A549 (cell line): ENCODE measurements at regions not wholly inside any gene's neighbourhood (a gene's known extent, or its start where the extent isn't known, plus 50 kb on each side); places are given as distances from the start of the nearest gene placed in this dataset.

Experiments
- ATAC-seq, 2 experiments: fragments of 200-7000 bp in 1 of 2; fragments of >200 bp in 1 of 2; cut with Nextera tagmentation in 1 of 2; cut with Tn5 transposase in 1 of 2; 3 replicates each; pipeline versions ENCODE4 v1.8.0 to v1.9.1; 2018 to 2020; ENCODE audit warnings: mild to moderate bottlenecking in 1 of 2, moderate library complexity in 1 of 2
- CTCF ChIA-PET: fragments of 300-600 bp; sonication (Branson Sonifier 250); formaldehyde crosslinking; extraction: SDS; loops from one replicate; lab custom pipeline; 2021; ENCODE audit warnings: antibody characterized with exemption, inconsistent platforms; lab: Yijun Ruan, JAX
- POLR2A ChIA-PET: fragments of 350-600 bp; formaldehyde crosslinking; extraction: SDS; loops from one replicate; lab custom pipeline; 2021; ENCODE audit warnings: antibody characterized with exemption, inconsistent platforms; lab: Yijun Ruan, JAX
- DNase-seq, 2 experiments: peaks; one replicate each; pipeline versions ENCODE4 v3.0.0 to v3.0.0-alpha.2; 2011 to 2016; ENCODE audit warnings: low read depth in 1 of 2, low spot score in 1 of 2
- FAIRE-seq: peaks from 2 replicates; lab custom pipeline; 2011; peaks lifted over from hg19 to GRCh38; lab: Jason Lieb, UNC
- H3K27ac ChIP-seq, 2 experiments: fragments of >200 bp; sonication (Bioruptor Twin); formaldehyde crosslinking; 3 replicates each; pipeline ENCODE4 v1.5.1; 2016 to 2017
- H3K4me1 ChIP-seq: fragments of >200 bp; sonication (Bioruptor Twin); formaldehyde crosslinking; 3 replicates; pipeline ENCODE4 v1.6.1; 2016
- H3K4me2 ChIP-seq: fragments of >200 bp; sonication (Bioruptor Twin); formaldehyde crosslinking; 3 replicates; pipeline ENCODE4 v1.6.1; 2016
- H3K4me3 ChIP-seq: fragments of >200 bp; sonication (Bioruptor Twin); formaldehyde crosslinking; 3 replicates; pipeline ENCODE4 v1.5.1; 2016
- H3K9me3 ChIP-seq: fragments of >200 bp; sonication (Bioruptor Twin); formaldehyde crosslinking; 3 replicates; pipeline ENCODE4 v1.6.1; 2016
- ATOH8 ChIP-seq: fragments of 250-450 bp; sonication (Bioruptor Pico); IDR thresholded peaks from 2 replicates; pipeline ENCODE4 v1.5.0; 2020; ENCODE audit warnings: low read depth, mild to moderate bottlenecking, moderate library complexity
- CBX8 ChIP-seq: fragments of 200-600 bp; sonication (generic); IDR thresholded peaks from 2 replicates; pipeline ENCODE4 v1.6.1; 2016
- CHD4 ChIP-seq: fragments of 200-600 bp; sonication (generic); IDR thresholded peaks from 2 replicates; pipeline ENCODE4 v1.6.1; 2016; ENCODE audit warnings: antibody characterized with exemption, mild to moderate bottlenecking, borderline replicate concordance
- CTCF ChIP-seq: fragments of >200 bp; sonication (Bioruptor Twin); formaldehyde crosslinking; IDR thresholded peaks from 3 replicates; pipeline ENCODE4 v1.5.1; 2016
- E2F6 ChIP-seq: IDR thresholded peaks from 2 replicates; pipeline ENCODE4 v1.6.1; 2012; ENCODE audit warnings: low read depth, borderline replicate concordance
- EHMT2 ChIP-seq: fragments of 200-600 bp; sonication (generic); IDR thresholded peaks from 2 replicates; pipeline ENCODE4 v1.6.1; 2016; ENCODE audit warnings: antibody characterized with exemption, low read depth, mild to moderate bottlenecking, moderate library complexity
- FOSL2 ChIP-seq, 2 experiments: fragments of 450-650 bp in 1 of 2; fragments of >200 bp in 1 of 2; sonication (Bioruptor Twin) in 1 of 2; formaldehyde crosslinking; IDR thresholded peaks; 2 replicates each; pipeline versions ENCODE4 v1.5.0 to v1.6.1; 2016 to 2020; ENCODE audit warnings: mild to moderate bottlenecking in 1 of 2, moderate library complexity in 1 of 2
- FOXS1 ChIP-seq: fragments of 250-450 bp; sonication (Bioruptor Pico); IDR thresholded peaks from 2 replicates; pipeline ENCODE4 v1.5.0; 2020; ENCODE audit warnings: mild to moderate bottlenecking, moderate library complexity
- GATA3 ChIP-seq: IDR thresholded peaks from 2 replicates; pipeline ENCODE4 v1.6.1; 2012; ENCODE audit warnings: borderline replicate concordance
- HEYL ChIP-seq: fragments of 250-450 bp; sonication (Bioruptor Pico); IDR thresholded peaks from 2 replicates; pipeline ENCODE4 v1.8.0; 2021; ENCODE audit warnings: mild to moderate bottlenecking, moderate library complexity
- HMGXB4 ChIP-seq: fragments of 250-450 bp; sonication (Bioruptor Pico); IDR thresholded peaks from 2 replicates; pipeline ENCODE4 v1.5.0; 2021; ENCODE audit warnings: mild to moderate bottlenecking, moderate library complexity, borderline replicate concordance
- HOXA7 ChIP-seq: fragments of 250-450 bp; sonication (Bioruptor Pico); IDR thresholded peaks from 2 replicates; pipeline ENCODE4 v1.5.0; 2020; ENCODE audit warnings: mild to moderate bottlenecking, moderate library complexity
- MAFK ChIP-seq: fragments of 450-650 bp; IDR thresholded peaks from 2 replicates; pipeline ENCODE4 v1.6.1; 2014; ENCODE audit not compliant: partially characterized antibody
- NPAS2 ChIP-seq: fragments of 250-450 bp; sonication (Bioruptor Pico); IDR thresholded peaks from 2 replicates; pipeline ENCODE4 v1.8.0; 2022; ENCODE audit warnings: mild to moderate bottlenecking, moderate library complexity, borderline replicate concordance
- NR3C1 ChIP-seq: fragments of >200 bp; sonication (Bioruptor Twin); formaldehyde crosslinking; IDR thresholded peaks from 3 replicates; pipeline ENCODE4 v1.6.1; 2017
- POLR2A ChIP-seq: IDR thresholded peaks from 2 replicates; pipeline ENCODE4 v1.6.1; 2012; ENCODE audit warnings: mild to moderate bottlenecking, low read length
- POLR2AphosphoS2 ChIP-seq: conservative IDR thresholded peaks from 2 replicates; pipeline ENCODE4 v1.6.1; 2012; ENCODE audit warnings: low read length, improper control_type of control experiment, inconsistent platforms
- RCOR1 ChIP-seq: fragments of 150-350 bp; IDR thresholded peaks from 2 replicates; pipeline ENCODE4 v1.6.1; 2014; ENCODE audit warnings: antibody characterized with exemption, low read length, low read depth
- RNF2 ChIP-seq: fragments of 200-600 bp; sonication (generic); IDR thresholded peaks from 2 replicates; pipeline ENCODE4 v1.6.1; 2016; ENCODE audit warnings: low read depth, mild to moderate bottlenecking, antibody characterized with exemption, moderate library complexity, borderline replicate concordance
- TP53 ChIP-seq: fragments of 250-450 bp; sonication (Bioruptor Pico); IDR thresholded peaks from 2 replicates; pipeline ENCODE4 v1.5.0; 2021; ENCODE audit warnings: mild to moderate bottlenecking, moderate library complexity
- ZNF302 ChIP-seq: fragments of 250-450 bp; sonication (Bioruptor Pico); IDR thresholded peaks from 2 replicates; pipeline ENCODE4 v1.9.0; 2021; ENCODE audit warnings: inconsistent platforms, mild to moderate bottlenecking, moderate library complexity
- WGBS: methylation state at CpG from one replicate; pipeline ENCODE4 v1.1.6; 2017; ENCODE audit errors: missing lambda C conversion rate; 5-methylcytosine and 5-hydroxymethylcytosine counted together
- TF ChIP-seq, protein P1 (sequence below): fragments of 150-350 bp; IDR thresholded peaks from 2 replicates; pipeline ENCODE4 v1.6.1; 2014; ENCODE audit warnings: low read depth, mild to moderate bottlenecking, low read length

- Histone ChIP-seq H3K9me3 (no peaks in the 10 kb centered on the region), H3K27ac (no peak overlapping the region), H3K4me1 (no peaks in the 10 kb centered on the region), H3K4me3 (no peak overlapping the region), H3K4me2 (no peak overlapping the region)
- no peak for TF ChIP-seq FOSL2 (IDR thresholded peaks at IDR 0.05)
- TF ChIP-seq FOSL2 (CRISPR knock-in tag; IDR thresholded peaks at IDR 0.05) = no peak
- TF ChIP-seq ZNF302 (CRISPR knock-in tag) = no peak
- TF ChIP-seq HEYL = no peak
- no peak for TF ChIP-seq MAFK
- TF ChIP-seq, protein P1, sequence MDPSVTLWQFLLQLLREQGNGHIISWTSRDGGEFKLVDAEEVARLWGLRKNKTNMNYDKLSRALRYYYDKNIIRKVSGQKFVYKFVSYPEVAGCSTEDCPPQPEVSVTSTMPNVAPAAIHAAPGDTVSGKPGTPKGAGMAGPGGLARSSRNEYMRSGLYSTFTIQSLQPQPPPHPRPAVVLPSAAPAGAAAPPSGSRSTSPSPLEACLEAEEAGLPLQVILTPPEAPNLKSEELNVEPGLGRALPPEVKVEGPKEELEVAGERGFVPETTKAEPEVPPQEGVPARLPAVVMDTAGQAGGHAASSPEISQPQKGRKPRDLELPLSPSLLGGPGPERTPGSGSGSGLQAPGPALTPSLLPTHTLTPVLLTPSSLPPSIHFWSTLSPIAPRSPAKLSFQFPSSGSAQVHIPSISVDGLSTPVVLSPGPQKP = no peak
- no peak for TF ChIP-seq E2F6
- TF ChIP-seq CTCF = no peak
- ChIA-PET POLR2A (no interaction called here), CTCF (no interaction called here)
- 0% methylated on average over 3 of the region's 3 CpGs for WGBS
- FAIRE-seq = no peak
- no peak for ATAC-seq
- DNase-seq = no peak
Observed at GRCh38 chr1:106880226-106880625, 176.2 kb upstream of the PRMT6 start.

DNA sequence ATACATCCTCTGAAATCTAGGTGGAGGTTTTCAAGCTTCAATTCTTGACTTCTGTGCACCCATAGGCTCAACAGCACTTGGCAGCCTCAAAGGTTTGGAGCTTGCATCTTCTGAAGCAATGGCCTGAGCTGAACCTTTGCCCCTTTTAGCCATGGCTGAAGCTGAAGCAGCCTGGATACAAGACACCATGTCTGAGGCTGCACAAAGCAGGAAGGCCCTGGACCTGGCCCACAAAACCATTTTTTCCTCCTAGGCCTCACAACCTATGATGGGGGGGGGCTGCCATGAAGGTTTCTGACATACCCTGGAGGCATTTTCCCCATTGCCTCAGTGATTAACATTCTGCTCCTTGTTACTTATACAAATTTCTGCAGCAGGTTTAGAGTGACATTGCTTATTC lies 173.3 kb upstream of the PRMT6 start:
- no peak for FAIRE-seq

More for the DNA sequence above, 173.3 kb upstream of the PRMT6 start:
- Histone ChIP-seq H3K4me2 (no peak overlapping the region), H3K27ac (no peak overlapping the region), H3K9me3 (no peaks in the 10 kb centered on the region), H3K4me1 (no peaks in the 10 kb centered on the region), H3K4me3 (no peak overlapping the region)
- TF ChIP-seq NR3C1 (no peak), ATOH8 (CRISPR knock-in tag) (no peak), POLR2AphosphoS2 (no peak), HMGXB4 (CRISPR knock-in tag) (no peak), NPAS2 (CRISPR knock-in tag) (no peak), RCOR1 (no peak), MAFK (no peak), HOXA7 (CRISPR knock-in tag) (no peak), POLR2A (no peak), CTCF (no peak), EHMT2 (no peak), FOXS1 (CRISPR knock-in tag) (no peak), GATA3 (no peak), CBX8 (no peak), TP53 (CRISPR knock-in tag) (no peak), CHD4 (no peak), RNF2 (no peak)
- TF ChIP-seq, protein P1 = no peak
- POLR2A ChIA-PET = no interaction called here
- ATAC-seq (no peak), DNase-seq (no peak)
- CTCF ChIA-PET = interaction anchor here (1.0 kb wide), 1 partner anchor 10 kb away, joined by 3 read pairs; no protein-coding TSS in a partner anchor
